SU-DHL-6 (cell line): ENCODE measurements at regions not wholly inside any gene's neighbourhood (a gene's known extent, or its start where the extent isn't known, plus 50 kb on each side); places are given as distances from the start of the nearest gene placed in this dataset.

Experiments used
- H2AFZ ChIP-seq: fragments of 200-600 bp; sonication (generic); 2 replicates; pipeline ENCODE4 v1.6.1; 2014; ENCODE audit warnings: low read depth, mild to moderate bottlenecking, moderate library complexity, mixed read lengths, antibody characterized with exemption, low read length; ENCODE audit not compliant: severe bottlenecking
- H3F3A ChIP-seq: fragments of 200-600 bp; shearing (Covaris generic); 2 replicates; pipeline ENCODE4 v1.6.0; 2016; ENCODE audit warnings: antibody characterized with exemption, mild to moderate bottlenecking; ENCODE audit not compliant: insufficient read depth
- H3K27ac ChIP-seq: fragments of 200-600 bp; sonication (generic); 2 replicates; pipeline ENCODE4 v1.5.1; 2016; ENCODE audit warnings: low read depth, mild to moderate bottlenecking, low read length, moderate library complexity, mixed read lengths
- H3K27me3 ChIP-seq: fragments of 200-600 bp; sonication (generic), shearing (Covaris generic); 2 replicates; pipeline ENCODE4 v1.6.0; 2014; ENCODE audit warnings: mild to moderate bottlenecking, low read length
- H3K36me3 ChIP-seq: fragments of 200-600 bp; sonication (generic); 2 replicates; pipeline ENCODE4 v1.6.1; 2014; ENCODE audit warnings: mild to moderate bottlenecking, low read length, mixed read lengths
- H3K4me2 ChIP-seq: fragments of 300-600, 200-600 bp; shearing (Covaris generic), sonication (generic); 2 replicates; pipeline ENCODE4 v1.6.0; 2014; ENCODE audit warnings: low read length, low read depth, mild to moderate bottlenecking; ENCODE audit not compliant: poor library complexity, severe bottlenecking
- H3K4me3 ChIP-seq: fragments of 200-600 bp; sonication (generic); 2 replicates; pipeline ENCODE4 v1.5.1; 2014; ENCODE audit warnings: antibody characterized with exemption, low read length, mild to moderate bottlenecking, mixed read lengths; ENCODE audit not compliant: insufficient read depth, poor library complexity, severe bottlenecking
- H3K79me2 ChIP-seq: fragments of 200-600 bp; sonication (generic); 2 replicates; pipeline ENCODE4 v1.6.1; 2014; ENCODE audit warnings: mild to moderate bottlenecking, low read length, moderate library complexity; ENCODE audit not compliant: insufficient read depth
- H3K9ac ChIP-seq: fragments of 200-600 bp; sonication (generic); 2 replicates; pipeline ENCODE4 v1.7.0; 2014; ENCODE audit warnings: mild to moderate bottlenecking, low read length
- H3K9me2 ChIP-seq: fragments of 200-600 bp; sonication (generic); replicated peaks from 2 replicates; pipeline ENCODE4 v1.6.1; 2014; ENCODE audit warnings: low read length; ENCODE audit not compliant: insufficient read depth
- H3K9me3 ChIP-seq: fragments of 200-600 bp; sonication (generic); 2 replicates; pipeline ENCODE4 v1.6.1; 2014; ENCODE audit warnings: low read length, mixed read lengths; ENCODE audit not compliant: insufficient read depth
- H4K20me1 ChIP-seq: fragments of 200-600 bp; sonication (generic); 2 replicates; pipeline ENCODE4 v1.6.1; 2014; ENCODE audit warnings: low read depth, mild to moderate bottlenecking, antibody characterized with exemption, low read length, moderate library complexity, mixed read lengths
- EZH2phosphoT487 ChIP-seq: fragments of 200-600 bp; sonication (generic), shearing (Covaris generic); conservative IDR thresholded peaks from 2 replicates; pipeline ENCODE4 v1.6.1; 2018; ENCODE audit warnings: mild to moderate bottlenecking, antibody characterized with exemption, low read length, moderate library complexity, mixed read lengths
- TF ChIP-seq, protein P1 (sequence below): fragments of 200-600 bp; sonication (generic); IDR thresholded peaks from one replicate; pipeline ENCODE4 v1.5.1; 2017; ENCODE audit warnings: antibody characterized with exemption, mild to moderate bottlenecking, low read length, moderate library complexity; ENCODE audit not compliant: insufficient read depth, poor library complexity, severe bottlenecking

DNA sequence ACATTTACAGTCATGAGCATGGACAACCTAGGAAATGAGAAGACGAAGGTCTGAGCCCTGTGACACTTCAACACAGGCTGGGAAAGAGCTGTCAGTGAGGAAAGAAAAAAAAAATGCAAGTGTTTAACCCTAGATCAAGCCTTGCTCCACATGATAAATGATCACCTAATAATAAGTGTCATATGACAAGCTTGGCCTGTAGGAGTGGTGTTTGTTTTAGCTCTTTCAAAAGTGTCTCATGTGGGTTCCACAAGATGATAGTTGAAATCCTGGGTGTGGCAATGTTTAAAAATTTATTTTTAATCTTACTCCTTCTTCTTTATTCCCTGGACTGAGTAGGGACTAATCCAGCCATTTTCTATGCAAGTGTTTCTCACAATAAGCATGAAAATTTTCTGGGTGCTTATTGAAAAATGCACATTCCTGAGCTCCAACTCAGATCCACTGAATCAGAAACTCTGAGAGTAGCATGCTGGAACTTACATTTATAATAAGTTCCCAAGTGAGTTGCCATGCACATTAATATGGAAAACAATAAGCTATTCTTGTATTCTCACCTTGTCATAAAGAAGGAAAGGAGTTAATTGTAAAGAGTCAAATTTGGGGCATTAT, 138.3 kb downstream of the AREG start:
- H3K27me3 ChIP-seq: no peaks in the 10 kb centered on the region
- no peak overlapping the region for H2AFZ ChIP-seq
- no peak overlapping the region for H3K4me3 ChIP-seq
- no peaks in the 10 kb centered on the region for H3K36me3 ChIP-seq
- H3K9ac ChIP-seq: no peak overlapping the region
- H3K9me3 ChIP-seq: no peaks in the 10 kb centered on the region
- no peaks in the 10 kb centered on the region for H4K20me1 ChIP-seq
- TF ChIP-seq, protein P1, sequence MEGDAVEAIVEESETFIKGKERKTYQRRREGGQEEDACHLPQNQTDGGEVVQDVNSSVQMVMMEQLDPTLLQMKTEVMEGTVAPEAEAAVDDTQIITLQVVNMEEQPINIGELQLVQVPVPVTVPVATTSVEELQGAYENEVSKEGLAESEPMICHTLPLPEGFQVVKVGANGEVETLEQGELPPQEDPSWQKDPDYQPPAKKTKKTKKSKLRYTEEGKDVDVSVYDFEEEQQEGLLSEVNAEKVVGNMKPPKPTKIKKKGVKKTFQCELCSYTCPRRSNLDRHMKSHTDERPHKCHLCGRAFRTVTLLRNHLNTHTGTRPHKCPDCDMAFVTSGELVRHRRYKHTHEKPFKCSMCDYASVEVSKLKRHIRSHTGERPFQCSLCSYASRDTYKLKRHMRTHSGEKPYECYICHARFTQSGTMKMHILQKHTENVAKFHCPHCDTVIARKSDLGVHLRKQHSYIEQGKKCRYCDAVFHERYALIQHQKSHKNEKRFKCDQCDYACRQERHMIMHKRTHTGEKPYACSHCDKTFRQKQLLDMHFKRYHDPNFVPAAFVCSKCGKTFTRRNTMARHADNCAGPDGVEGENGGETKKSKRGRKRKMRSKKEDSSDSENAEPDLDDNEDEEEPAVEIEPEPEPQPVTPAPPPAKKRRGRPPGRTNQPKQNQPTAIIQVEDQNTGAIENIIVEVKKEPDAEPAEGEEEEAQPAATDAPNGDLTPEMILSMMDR: no peak
- TF ChIP-seq EZH2phosphoT487: no peak
- H3K4me2 ChIP-seq: no peak overlapping the region
- no peaks in the 10 kb centered on the region for H3K79me2 ChIP-seq
- no peak overlapping the region for H3K27ac ChIP-seq
- H3F3A ChIP-seq: no peaks in the 10 kb centered on the region
- no peaks in the 10 kb centered on the region for H3K9me2 ChIP-seq

DNA sequence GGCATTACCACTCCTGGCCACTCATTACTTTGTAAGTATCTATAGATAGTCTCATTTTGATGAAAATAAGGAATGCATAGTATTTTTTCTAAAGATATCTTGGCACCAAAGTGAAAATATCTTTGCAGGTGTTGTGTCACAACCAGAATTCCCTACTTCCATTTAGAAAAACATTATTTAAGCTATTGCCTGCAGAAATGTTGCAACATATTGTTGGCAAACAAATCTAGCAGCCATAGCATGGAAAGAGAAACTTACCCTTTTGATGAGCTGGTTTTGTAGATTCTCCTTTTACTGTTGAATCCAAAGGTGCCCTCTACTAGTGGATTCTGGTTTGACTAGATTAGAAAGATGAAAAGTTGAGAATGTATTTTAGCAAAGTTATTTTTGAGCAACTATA, 138.8 kb downstream of the AREG start:
- Histone ChIP-seq H3K27me3 (no peaks in the 10 kb centered on the region), H3F3A (no peaks in the 10 kb centered on the region), H3K27ac (no peak overlapping the region), H2AFZ (no peak overlapping the region), H3K4me2 (no peak overlapping the region), H3K4me3 (no peak overlapping the region), H4K20me1 (no peaks in the 10 kb centered on the region), H3K9ac (no peak overlapping the region), H3K79me2 (no peaks in the 10 kb centered on the region), H3K36me3 (no peaks in the 10 kb centered on the region), H3K9me2 (no peaks in the 10 kb centered on the region), H3K9me3 (no peaks in the 10 kb centered on the region)
- no peak for TF ChIP-seq EZH2phosphoT487
- TF ChIP-seq, protein P1: no peak

DNA sequence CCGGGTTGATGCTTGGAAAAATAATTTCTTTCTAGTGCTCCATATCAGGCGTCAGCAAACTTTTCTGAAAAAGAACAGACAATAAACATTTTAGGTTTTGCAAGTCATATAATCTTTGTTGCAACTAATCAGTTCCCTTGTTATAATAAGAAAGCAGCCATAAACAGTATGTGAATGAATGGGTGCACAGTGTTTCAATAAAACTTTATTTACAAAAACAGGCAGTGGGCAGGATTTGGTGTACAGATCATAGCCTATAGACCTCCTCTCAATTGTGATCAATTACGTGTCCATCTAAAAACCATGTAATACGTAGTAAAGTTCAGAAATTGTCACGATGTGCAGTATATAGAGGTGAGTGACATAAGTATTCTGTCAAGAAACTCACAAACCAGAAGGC, 143.4 kb downstream of the AREG start:
- Histone ChIP-seq H3K9me2 (no peaks in the 10 kb centered on the region), H3K9me3 (no peaks in the 10 kb centered on the region), H3K4me2 (no peak overlapping the region), H3K27me3 (no peaks in the 10 kb centered on the region), H3K27ac (no peak overlapping the region), H3K9ac (no peak overlapping the region), H3K79me2 (no peaks in the 10 kb centered on the region), H4K20me1 (no peaks in the 10 kb centered on the region), H2AFZ (no peak overlapping the region), H3F3A (no peaks in the 10 kb centered on the region), H3K4me3 (no peak overlapping the region), H3K36me3 (no peaks in the 10 kb centered on the region)
- TF ChIP-seq, protein P1: no peak
- TF ChIP-seq EZH2phosphoT487: no peak
